ENCODE measurements at regions not wholly inside any gene's neighbourhood (a gene's known extent, or its start where the extent isn't known, plus 50 kb on each side); places are given as distances from the start of the nearest gene placed in this dataset.
A peak's percentile ranks its signal among the peaks of the same experiment; 100 is the strongest.

- TF ChIP-seq CTCF (conservative IDR thresholded peaks at IDR 0.05) = no peak
- DNase-seq (ENCODE audit: extremely low spot score, unreplicated experiment) = no peak
- Mint-ChIP-seq H3K36me3 (no peaks in the 10 kb centered on the region), H3K9me3 (no peaks in the 10 kb centered on the region), H3K27ac (no peak overlapping the region), H3K4me1 (ENCODE audit: unreplicated experiment) (no peaks in the 10 kb centered on the region), H3K4me3 (no peak overlapping the region), H3K27me3 (peaks cover 36% of the 10 kb centered on the region)
Measured at GRCh38 chr1:110787328-110788071, 85.4 kb upstream of the CD53 start.

- Mint-ChIP-seq H3K27ac (no peak overlapping the region), H3K36me3 (no peaks in the 10 kb centered on the region), H3K4me3 (no peak overlapping the region), H3K4me1 (ENCODE audit: unreplicated experiment) (no peaks in the 10 kb centered on the region), H3K9me3 (no peaks in the 10 kb centered on the region), H3K27me3 (peaks cover 30% of the 10 kb centered on the region)
- DNase-seq (ENCODE audit: extremely low spot score, unreplicated experiment) = no peak
- no peak for TF ChIP-seq CTCF (conservative IDR thresholded peaks at IDR 0.05)
Measured at GRCh38 chr1:110786802-110787327, 86.1 kb upstream of the CD53 start.

GRCh38 chr1:110785612-110786011, 87.3 kb upstream of the CD53 start:
- H3K36me3 Mint-ChIP-seq = no peaks in the 10 kb centered on the region
- H3K27me3 Mint-ChIP-seq = peaks cover 31% of the 10 kb centered on the region
- peaks cover 3% of the 10 kb centered on the region for H3K4me1 Mint-ChIP-seq (ENCODE audit: unreplicated experiment)
- no peaks in the 10 kb centered on the region for H3K9me3 Mint-ChIP-seq
- no peak for DNase-seq (ENCODE audit: extremely low spot score, unreplicated experiment)
- TF ChIP-seq CTCF (conservative IDR thresholded peaks at IDR 0.05) = no peak
- no peak overlapping the region for H3K4me3 Mint-ChIP-seq
- no peak overlapping the region for H3K27ac Mint-ChIP-seq

- peaks cover 36% of the 10 kb centered on the region for H3K27me3 Mint-ChIP-seq
- no peaks in the 10 kb centered on the region for H3K9me3 Mint-ChIP-seq
- no peak overlapping the region for H3K27ac Mint-ChIP-seq
Measured at GRCh38 chr1:110785055-110785454, 87.9 kb upstream of the CD53 start.

GRCh38 chr1:110783292-110783918, 89.5 kb upstream of the CD53 start:
- Mint-ChIP-seq H3K4me1 (ENCODE audit: unreplicated experiment) (peaks cover 4% of the 10 kb centered on the region), H3K9me3 (no peaks in the 10 kb centered on the region), H3K27ac (no peak overlapping the region), H3K36me3 (no peaks in the 10 kb centered on the region), H3K4me3 (no peak overlapping the region), H3K27me3 (peaks cover 38% of the 10 kb centered on the region)
- peak; percentile 95 for TF ChIP-seq CTCF (conservative IDR thresholded peaks at IDR 0.05)
- no peak for DNase-seq (ENCODE audit: extremely low spot score, unreplicated experiment)

More at GRCh38 chr1:110785055-110785454, 87.9 kb upstream of the CD53 start:
- no peak for TF ChIP-seq CTCF (conservative IDR thresholded peaks at IDR 0.05)
- no peaks in the 10 kb centered on the region for H3K36me3 Mint-ChIP-seq
- peaks cover 4% of the 10 kb centered on the region for H3K4me1 Mint-ChIP-seq (ENCODE audit: unreplicated experiment)
- DNase-seq (ENCODE audit: extremely low spot score, unreplicated experiment) = no peak
- no peak overlapping the region for H3K4me3 Mint-ChIP-seq
